HUES48 (cell line): ENCODE measurements at regions not wholly inside any gene's neighbourhood (a gene's known extent, or its start where the extent isn't known, plus 50 kb on each side); places are given as distances from the start of the nearest gene placed in this dataset.

Experiments used
- H3K27ac ChIP-seq: one replicate; pipeline ENCODE4 v1.7.0; 2013; ENCODE audit warnings: low read depth, low read length, inconsistent platforms
- H3K27me3 ChIP-seq: 2 replicates; pipeline ENCODE4 v1.6.1; 2013; ENCODE audit warnings: mild to moderate bottlenecking, low read length; ENCODE audit not compliant: control insufficient read depth, insufficient read depth
- H3K36me3 ChIP-seq: 2 replicates; pipeline ENCODE4 v1.6.1; 2013; ENCODE audit warnings: low read length; ENCODE audit not compliant: control insufficient read depth, insufficient read depth
- H3K4me1 ChIP-seq: 2 replicates; pipeline ENCODE4 v1.6.1; 2013; ENCODE audit warnings: mild to moderate bottlenecking, low read length; ENCODE audit not compliant: control insufficient read depth, insufficient read depth
- H3K4me3 ChIP-seq: 2 replicates; pipeline ENCODE4 v1.5.1; 2013; ENCODE audit warnings: mild to moderate bottlenecking, low read depth, low read length
- H3K9ac ChIP-seq: 2 replicates; pipeline ENCODE4 v1.6.1; 2013; ENCODE audit warnings: mild to moderate bottlenecking, low read depth, low read length, moderate library complexity
- H3K9me3 ChIP-seq: 2 replicates; pipeline ENCODE4 v1.6.1; 2013; ENCODE audit warnings: low read length; ENCODE audit not compliant: control insufficient read depth, insufficient read depth

DNA sequence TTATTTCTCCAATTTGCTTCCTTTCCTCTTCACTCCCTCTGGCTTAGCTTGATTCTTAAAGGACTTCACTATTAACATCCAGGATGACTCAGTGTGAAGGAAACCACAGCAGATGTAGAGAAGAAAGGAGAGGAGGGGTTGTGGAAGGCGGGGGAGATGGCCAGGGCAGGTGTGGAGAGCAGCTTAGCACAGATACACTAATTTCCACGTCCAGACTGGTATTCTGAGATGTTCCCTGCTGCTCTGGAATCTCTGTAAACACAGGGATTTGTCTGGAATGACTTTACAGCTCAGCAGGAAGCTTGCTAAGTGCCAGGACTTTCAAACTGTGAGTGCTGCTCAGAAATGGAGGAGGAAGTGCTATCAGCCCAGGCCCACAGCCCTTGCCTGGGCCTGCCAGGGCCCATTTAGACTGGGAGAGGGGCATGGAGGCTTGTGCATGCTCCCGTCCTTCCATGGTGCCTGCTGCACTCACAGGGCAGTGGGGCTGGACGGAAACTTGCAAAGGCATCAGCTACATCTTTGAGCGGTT lies 202.5 kb upstream of the DDHD1 start:
- peak overlapping the region; percentile 92 for H3K27ac ChIP-seq
- peak overlapping the region; percentile 57 for H3K9ac ChIP-seq
- no peaks in the 10 kb centered on the region for H3K27me3 ChIP-seq
- H3K4me3 ChIP-seq = 0 out of 2 replicates have a peak overlapping the region, but pooled peaks have one; percentile 15
- no peaks in the 10 kb centered on the region for H3K36me3 ChIP-seq
- peaks cover 34% of the 10 kb centered on the region for H3K4me1 ChIP-seq
- no peaks in the 10 kb centered on the region; the same call in none of the 2 replicates for H3K9me3 ChIP-seq

DNA sequence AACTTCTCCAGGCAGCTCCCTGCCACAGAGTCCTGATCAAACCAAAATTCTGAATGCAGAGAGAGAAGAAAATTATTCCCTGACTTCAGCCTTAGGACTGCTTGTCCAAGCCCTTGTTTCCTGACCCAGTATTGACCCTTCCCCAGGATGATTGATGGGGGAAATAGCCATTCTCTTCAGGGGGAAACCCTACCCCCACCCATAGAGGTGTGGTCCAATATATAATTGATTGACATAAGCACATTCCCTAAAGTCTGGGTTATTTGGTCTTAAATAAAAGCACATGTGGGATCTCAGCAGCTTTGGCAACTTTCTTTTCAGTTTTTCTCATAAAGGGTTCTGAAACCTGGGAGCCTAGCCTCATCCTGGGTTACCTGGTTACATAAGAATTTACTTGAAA lies 201.2 kb upstream of the DDHD1 start:
- Histone ChIP-seq H3K9me3 (no peaks in the 10 kb centered on the region), H3K27me3 (no peaks in the 10 kb centered on the region), H3K36me3 (no peaks in the 10 kb centered on the region), H3K4me3 (no peak overlapping the region), H3K27ac (peak overlapping the region; percentile 92), H3K4me1 (peaks cover 34% of the 10 kb centered on the region), H3K9ac (no peak overlapping the region)

GRCh38 chr14:53350866-53351265 lies 197.7 kb upstream of the DDHD1 start:
- Histone ChIP-seq H3K9ac (no peak overlapping the region), H3K4me1 (peaks cover 27% of the 10 kb centered on the region), H3K36me3 (no peaks in the 10 kb centered on the region), H3K4me3 (no peak overlapping the region), H3K27ac (no peak overlapping the region), H3K9me3 (no peaks in the 10 kb centered on the region), H3K27me3 (no peaks in the 10 kb centered on the region)

GRCh38 chr14:53350429-53350828 lies 197.3 kb upstream of the DDHD1 start:
- H3K36me3 ChIP-seq = no peaks in the 10 kb centered on the region
- no peaks in the 10 kb centered on the region for H3K9me3 ChIP-seq
- H3K27me3 ChIP-seq = no peaks in the 10 kb centered on the region
- no peak overlapping the region for H3K27ac ChIP-seq
- no peak overlapping the region for H3K9ac ChIP-seq
- peaks cover 24% of the 10 kb centered on the region for H3K4me1 ChIP-seq
- no peak overlapping the region for H3K4me3 ChIP-seq

- Histone ChIP-seq H3K27me3 (no peaks in the 10 kb centered on the region), H3K9me3 (no peaks in the 10 kb centered on the region), H3K4me3 (no peak overlapping the region), H3K4me1 (peaks cover 7% of the 10 kb centered on the region), H3K27ac (no peak overlapping the region), H3K9ac (no peak overlapping the region), H3K36me3 (no peaks in the 10 kb centered on the region)
Measured at GRCh38 chr14:53346988-53347387, 193.9 kb upstream of the DDHD1 start.

DNA sequence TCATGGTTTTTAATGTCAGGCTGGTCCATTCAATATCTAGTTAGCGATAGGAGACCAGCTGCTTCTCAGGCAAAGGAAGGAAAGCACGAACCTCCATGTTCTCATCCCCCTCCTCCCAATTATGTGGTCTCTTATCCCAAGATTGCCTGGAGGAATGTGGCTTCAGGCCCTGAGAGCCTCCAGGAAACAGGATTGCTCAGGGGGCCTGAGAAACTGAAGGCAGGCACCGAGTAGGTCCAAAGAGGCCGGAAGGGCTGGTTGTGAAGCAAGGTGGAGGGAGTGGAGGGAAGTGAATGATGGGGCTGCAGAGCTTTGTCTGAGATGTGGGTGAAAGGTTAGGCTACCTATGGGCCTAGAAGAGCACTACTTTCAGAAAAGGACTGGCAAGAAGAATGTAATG lies 188.2 kb upstream of the DDHD1 start:
- Histone ChIP-seq H3K4me1 (peaks cover 14% of the 10 kb centered on the region), H3K36me3 (no peaks in the 10 kb centered on the region), H3K27me3 (no peaks in the 10 kb centered on the region), H3K9ac (no peak overlapping the region), H3K27ac (no peak overlapping the region), H3K9me3 (no peaks in the 10 kb centered on the region), H3K4me3 (no peak overlapping the region)

DNA sequence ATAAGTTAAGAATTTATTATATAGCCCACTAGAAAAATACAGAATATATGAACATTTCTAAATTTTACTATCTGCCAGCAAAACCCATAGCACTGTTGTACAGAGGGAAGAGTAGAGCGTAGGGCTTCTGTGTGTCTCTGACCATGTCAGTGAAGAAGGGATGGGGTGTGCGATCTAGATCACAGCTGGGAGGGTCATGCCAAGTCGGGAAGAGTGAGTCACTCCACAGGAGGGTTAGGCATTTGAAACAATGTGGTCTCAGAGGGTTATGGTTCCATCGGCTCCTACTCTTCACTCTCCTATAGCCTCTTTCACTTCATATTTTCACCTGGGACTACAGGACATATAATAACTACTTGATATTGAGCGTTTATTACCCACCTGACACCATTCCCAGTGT lies 185.1 kb upstream of the DDHD1 start:
- H3K9me3 ChIP-seq = no peaks in the 10 kb centered on the region
- H3K27ac ChIP-seq = no peak overlapping the region

DNA sequence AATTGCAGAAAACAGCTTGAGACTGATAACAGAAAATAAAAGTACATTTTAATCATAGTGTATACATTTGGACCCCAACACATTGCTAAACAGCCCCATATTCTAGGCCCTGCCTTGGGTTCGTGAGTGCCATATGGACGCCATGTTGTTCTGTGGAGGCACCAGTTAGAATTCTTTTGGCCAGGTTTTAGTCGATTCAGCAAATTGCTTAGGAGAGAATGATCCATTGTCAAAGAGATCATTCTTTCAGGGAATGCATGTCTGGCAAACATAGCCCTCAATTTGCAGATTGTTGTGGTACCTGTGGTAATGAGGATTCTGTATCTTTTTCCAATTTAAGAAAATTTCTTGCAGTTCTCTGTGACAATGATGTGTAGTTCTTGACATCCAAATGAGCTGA lies 183.6 kb upstream of the DDHD1 start:
- H3K36me3 ChIP-seq = no peaks in the 10 kb centered on the region
- H3K27ac ChIP-seq = no peak overlapping the region
- peaks cover 14% of the 10 kb centered on the region for H3K4me1 ChIP-seq
- no peak overlapping the region for H3K4me3 ChIP-seq
- H3K27me3 ChIP-seq = no peaks in the 10 kb centered on the region
- H3K9me3 ChIP-seq = no peaks in the 10 kb centered on the region
- H3K9ac ChIP-seq = no peak overlapping the region

More for the DNA sequence above, 185.1 kb upstream of the DDHD1 start:
- Histone ChIP-seq H3K4me1 (peaks cover 14% of the 10 kb centered on the region), H3K9ac (no peak overlapping the region), H3K36me3 (no peaks in the 10 kb centered on the region), H3K4me3 (no peak overlapping the region), H3K27me3 (no peaks in the 10 kb centered on the region)

DNA sequence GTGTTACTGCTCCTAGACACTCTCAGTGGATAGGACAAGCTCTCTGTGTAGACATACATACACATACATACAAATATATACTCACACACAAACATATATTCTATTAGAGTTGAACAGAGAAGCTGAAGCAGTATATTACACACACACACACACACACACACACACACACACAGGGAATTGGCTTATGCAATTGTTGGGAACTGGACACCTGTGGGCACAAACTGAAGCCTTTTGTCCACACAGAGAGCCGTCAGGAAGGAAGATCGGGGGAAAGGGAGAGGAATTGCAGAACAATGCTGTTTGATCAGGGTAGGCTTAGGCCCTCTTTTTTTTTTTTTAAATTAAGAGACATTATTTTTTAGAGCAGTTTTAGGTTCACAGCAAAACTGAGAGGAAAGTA lies 180.7 kb upstream of the DDHD1 start:
- H3K27ac ChIP-seq = no peak overlapping the region
- H3K36me3 ChIP-seq = no peaks in the 10 kb centered on the region

GRCh38 chr14:53331921-53332320 lies 178.8 kb upstream of the DDHD1 start:
- no peaks in the 10 kb centered on the region for H3K9me3 ChIP-seq
- H3K27me3 ChIP-seq = no peaks in the 10 kb centered on the region
- H3K36me3 ChIP-seq = no peaks in the 10 kb centered on the region
- H3K4me3 ChIP-seq = no peak overlapping the region
- peaks cover 14% of the 10 kb centered on the region for H3K4me1 ChIP-seq
- H3K27ac ChIP-seq = no peak overlapping the region
- H3K9ac ChIP-seq = no peak overlapping the region

More for the DNA sequence above, 180.7 kb upstream of the DDHD1 start:
- Histone ChIP-seq H3K9me3 (no peaks in the 10 kb centered on the region), H3K4me3 (no peak overlapping the region), H3K9ac (no peak overlapping the region), H3K4me1 (no peaks in the 10 kb centered on the region), H3K27me3 (no peaks in the 10 kb centered on the region)

DNA sequence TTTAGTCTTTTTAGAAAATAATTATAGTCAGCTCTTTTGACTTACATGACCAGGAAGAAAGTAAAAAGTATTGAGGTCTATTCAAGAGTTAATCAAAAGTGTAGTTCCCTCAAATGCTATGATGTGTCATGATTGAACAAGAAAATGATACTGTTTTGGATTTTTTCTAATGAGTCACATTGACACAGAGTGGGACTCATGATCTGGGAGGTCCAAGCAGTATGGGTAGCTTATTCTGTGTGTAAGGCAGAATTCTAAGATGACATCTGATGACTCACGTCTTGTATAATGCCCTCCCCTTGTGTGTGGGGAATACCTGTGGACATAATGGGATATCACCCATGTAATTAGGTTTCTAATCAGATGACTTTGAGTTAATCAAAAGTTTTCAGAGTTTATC lies 178.1 kb upstream of the DDHD1 start:
- peaks cover 14% of the 10 kb centered on the region for H3K4me1 ChIP-seq

DNA sequence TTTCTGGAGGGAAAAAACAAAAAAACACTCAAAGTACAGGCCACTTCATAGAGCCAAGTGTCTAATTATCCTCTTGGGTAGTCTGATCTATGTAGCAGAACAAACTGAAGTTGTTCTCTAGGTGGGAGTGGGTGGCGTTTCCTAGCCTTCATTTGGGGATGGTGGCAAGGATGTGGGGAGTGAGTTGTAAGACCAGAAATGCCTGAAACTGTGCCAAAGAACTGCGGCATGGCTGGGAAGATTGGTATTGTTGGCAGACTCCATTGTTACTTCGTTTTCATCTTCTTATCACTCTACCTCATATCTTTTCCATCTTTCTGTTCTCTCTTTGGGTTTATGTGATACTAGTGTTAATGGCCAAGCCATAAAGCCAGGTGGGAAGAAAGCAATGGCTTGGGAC lies 177.3 kb upstream of the DDHD1 start:
- Histone ChIP-seq H3K27ac (no peak overlapping the region), H3K9ac (no peak overlapping the region), H3K9me3 (no peaks in the 10 kb centered on the region), H3K4me3 (no peak overlapping the region), H3K36me3 (no peaks in the 10 kb centered on the region), H3K27me3 (no peaks in the 10 kb centered on the region), H3K4me1 (peaks cover 14% of the 10 kb centered on the region)

More for the DNA sequence above, 178.1 kb upstream of the DDHD1 start:
- Histone ChIP-seq H3K27me3 (no peaks in the 10 kb centered on the region), H3K9me3 (no peaks in the 10 kb centered on the region), H3K36me3 (no peaks in the 10 kb centered on the region), H3K9ac (no peak overlapping the region), H3K4me3 (no peak overlapping the region), H3K27ac (no peak overlapping the region)
